HCT116 (cell line): ENCODE measurements at regions not wholly inside any gene's neighbourhood (a gene's known extent, or its start where the extent isn't known, plus 50 kb on each side); places are given as distances from the start of the nearest gene placed in this dataset.

ENCODE experiments used
- ATAC-seq: fragments of 200-7000 bp; cut with Tn5 transposase; 2 replicates; pipeline ENCODE4 v1.9.1; 2020; ENCODE audit warnings: mild to moderate bottlenecking, moderate library complexity
- BruUV-seq: library from RNA; stranded (reverse); fragments of 400-500 nt; replicated peaks from 2 replicates; lab custom pipeline; 2021; lab: Mats Ljungman, UMichigan
- CTCF ChIA-PET: fragments of 300-600 bp; sonication (Branson Sonifier 250); formaldehyde crosslinking; loops from one replicate; lab custom pipeline; 2021; ENCODE audit warnings: antibody characterized with exemption; lab: Charles Lee
- POLR2A ChIA-PET: fragments of 300-600, 350-600 bp; sonication (Branson Sonifier 250); formaldehyde crosslinking; loops from one replicate; lab custom pipeline; 2021; ENCODE audit warnings: antibody characterized with exemption; lab: Charles Lee
- RAD21 ChIA-PET, 2 experiments: fragments of 300-600 bp; sonication (Branson Sonifier 250); formaldehyde crosslinking; loops; one replicate each; lab custom pipeline; 2023; ENCODE audit warnings: low total read pairs in 2 of 2; ENCODE audit not compliant: uncharacterized antibody in 2 of 2, unreplicated experiment in 2 of 2, low non-redundant PET in 1 of 2; lab: Charles Lee
- DNase-seq: peaks from one replicate; pipeline ENCODE4 v3.0.0-alpha.2; 2010; ENCODE audit warnings: low read depth, low spot score
- H2AFZ ChIP-seq: fragments of 200-600 bp; shearing (Covaris generic), sonication (generic); 2 replicates; pipeline ENCODE4 v1.6.1; 2017; ENCODE audit warnings: low read depth, mixed run types, mixed read lengths, antibody characterized with exemption, low read length; ENCODE audit not compliant: poor library complexity, severe bottlenecking
- H3K27ac ChIP-seq: 2 replicates; pipeline ENCODE4 v1.5.1; 2012; ENCODE audit warnings: low read depth, low read length
- H3K27me3 ChIP-seq: fragments of 200-600 bp; sonication (generic); 2 replicates; pipeline ENCODE4 v1.6.1; 2016; ENCODE audit warnings: mixed run types, low read length, mixed read lengths; ENCODE audit not compliant: insufficient read depth
- H3K36me3 ChIP-seq, 2 experiments: fragments of 200-500 bp in 1 of 2; fragments of 200-600 bp in 1 of 2; sonication (Bioruptor generic) in 1 of 2; sonication (generic) in 1 of 2; 2 replicates each; pipeline versions ENCODE4 v1.5.1 to v1.6.1; 2014 to 2016; ENCODE audit warnings: low read length in 2 of 2, inconsistent platforms in 1 of 2, mixed read lengths in 1 of 2, mixed run types in 1 of 2; ENCODE audit not compliant: insufficient read depth in 2 of 2, control insufficient read depth in 1 of 2
- H3K4me1 ChIP-seq, 2 experiments: fragments of 200-600 bp in 1 of 2; sonication (generic) in 1 of 2; 2 replicates each; pipeline versions ENCODE4 v1.5.1 to v1.6.1; 2012 to 2017; ENCODE audit warnings: low read length in 2 of 2, inconsistent platforms in 1 of 2, mild to moderate bottlenecking in 1 of 2, mixed read lengths in 1 of 2, mixed run types in 1 of 2, moderate library complexity in 1 of 2; ENCODE audit not compliant: insufficient read depth in 2 of 2, control insufficient read depth in 1 of 2
- H3K4me2 ChIP-seq: fragments of 200-600 bp; sonication (generic); 2 replicates; pipeline ENCODE4 v1.6.1; 2017; ENCODE audit warnings: mixed run types, low read length, mixed read lengths
- H3K4me3 ChIP-seq, 2 experiments: fragments of 200-600 bp in 1 of 2; sonication (generic) in 1 of 2; replicated peaks in 1 of 2; 2 replicates each; pipeline ENCODE4 v1.5.1; 2011 to 2016; ENCODE audit warnings: low read length in 2 of 2, control low read depth in 1 of 2, low read depth in 1 of 2, mild to moderate bottlenecking in 1 of 2, mixed read lengths in 1 of 2, mixed run types in 1 of 2
- H3K79me2 ChIP-seq: fragments of 200-600 bp; sonication (generic); 2 replicates; pipeline ENCODE4 v1.6.1; 2017; ENCODE audit warnings: mild to moderate bottlenecking, mixed run types, low read length, moderate library complexity, mixed read lengths; ENCODE audit not compliant: insufficient read depth
- H3K9ac ChIP-seq: fragments of 200-600 bp; sonication (generic); 2 replicates; pipeline ENCODE4 v1.6.1; 2016; ENCODE audit warnings: low read length, mixed read lengths
- H3K9me2 ChIP-seq: fragments of 200-600 bp; sonication (generic), shearing (Covaris generic); 2 replicates; pipeline ENCODE4 v1.6.1; 2017; ENCODE audit warnings: mixed run types, mild to moderate bottlenecking, moderate library complexity; ENCODE audit not compliant: insufficient read depth
- H3K9me3 ChIP-seq, 2 experiments: fragments of 200-500 bp in 1 of 2; fragments of 200-600 bp in 1 of 2; sonication (Bioruptor generic) in 1 of 2; sonication (generic) in 1 of 2; 2 replicates each; pipeline ENCODE4 v1.6.1; 2014 to 2017; ENCODE audit warnings: low read length in 2 of 2, mixed read lengths in 2 of 2, inconsistent platforms in 1 of 2, low read depth in 1 of 2, mild to moderate bottlenecking in 1 of 2, mixed run types in 1 of 2, moderate library complexity in 1 of 2; ENCODE audit not compliant: control insufficient read depth in 1 of 2, insufficient read depth in 1 of 2
- H4K20me1 ChIP-seq: fragments of 200-600 bp; sonication (generic), shearing (Covaris generic); 2 replicates; pipeline ENCODE4 v1.6.1; 2017; ENCODE audit warnings: mixed run types, mild to moderate bottlenecking, moderate library complexity; ENCODE audit not compliant: insufficient read depth
- ATF3 ChIP-seq: IDR thresholded peaks from 2 replicates; pipeline ENCODE4 v1.6.1; 2012
- CTCF ChIP-seq, 3 experiments: fragments of 200-600 bp in 1 of 3; sonication (generic) in 1 of 3; IDR thresholded peaks in 2 of 3; conservative IDR thresholded peaks in 1 of 3; 2 replicates each; pipeline ENCODE4 v1.5.1; 2012 to 2017; ENCODE audit warnings: low read depth in 2 of 3, low read length in 2 of 3, antibody characterized with exemption in 1 of 3, borderline replicate concordance in 1 of 3, control low read depth in 1 of 3, mild to moderate bottlenecking in 1 of 3, mixed read lengths in 1 of 3, mixed run types in 1 of 3, moderate library complexity in 1 of 3; ENCODE audit not compliant: insufficient read depth in 1 of 3
- EGR1 ChIP-seq: IDR thresholded peaks from 2 replicates; pipeline ENCODE4 v1.6.1; 2012; ENCODE audit warnings: low read depth
- FOSL1 ChIP-seq: IDR thresholded peaks from 2 replicates; pipeline ENCODE4 v1.6.1; 2012; ENCODE audit warnings: low read depth
- POLR2AphosphoS5 ChIP-seq: IDR thresholded peaks from 2 replicates; pipeline ENCODE4 v1.6.1; 2011; ENCODE audit warnings: mild to moderate bottlenecking, low read depth, low read length, moderate library complexity
- REST ChIP-seq: IDR thresholded peaks from 2 replicates; pipeline ENCODE4 v1.6.1; 2012; ENCODE audit warnings: low read depth
- SP1 ChIP-seq: IDR thresholded peaks from 2 replicates; pipeline ENCODE4 v1.6.1; 2012; ENCODE audit warnings: low read depth
- TCF7L2 ChIP-seq: IDR thresholded peaks from 2 replicates; pipeline ENCODE4 v1.7.0; 2011; ENCODE audit warnings: borderline replicate concordance, inconsistent platforms; ENCODE audit not compliant: insufficient read depth, insufficient read length; ENCODE audit errors: extremely low read depth
- intact Hi-C: fragments of 100-400 bp; cut with micrococcal nuclease; formaldehyde crosslinking; loops from 2 replicates; pipeline ENCODE4 v1.10.0; 2022

GRCh38 chr13:40168425-40169166 lies 497.8 kb downstream of the FOXO1 start:
- H3K4me2 ChIP-seq: no peak overlapping the region
- BruUV-seq: no TSS peak
- H3K4me1 ChIP-seq: peaks cover 2 to 23% of the 10 kb centered on the region in 2 experiments; a peak in 2 of 4 replicates
- H3K9me3 ChIP-seq: no peaks in the 10 kb centered on the region
- ChIA-PET POLR2A (no interaction called here), CTCF (no interaction called here), RAD21 (no interaction called here)
- H3K4me3 ChIP-seq: no peak overlapping the region
- H3K9ac ChIP-seq: no peak overlapping the region
- ATAC-seq (no peak), DNase-seq (no peak)
- H4K20me1 ChIP-seq: no peaks in the 10 kb centered on the region
- H3K27me3 ChIP-seq: no peaks in the 10 kb centered on the region
- intact Hi-C loops: no loop called here
- no peak overlapping the region for H3K27ac ChIP-seq
- TF ChIP-seq TCF7L2 (no peak), REST (no peak)
- H3K79me2 ChIP-seq: no peaks in the 10 kb centered on the region
- H3K9me2 ChIP-seq: no peaks in the 10 kb centered on the region
- H2AFZ ChIP-seq: no peak overlapping the region
- no peaks in the 10 kb centered on the region for H3K36me3 ChIP-seq

DNA sequence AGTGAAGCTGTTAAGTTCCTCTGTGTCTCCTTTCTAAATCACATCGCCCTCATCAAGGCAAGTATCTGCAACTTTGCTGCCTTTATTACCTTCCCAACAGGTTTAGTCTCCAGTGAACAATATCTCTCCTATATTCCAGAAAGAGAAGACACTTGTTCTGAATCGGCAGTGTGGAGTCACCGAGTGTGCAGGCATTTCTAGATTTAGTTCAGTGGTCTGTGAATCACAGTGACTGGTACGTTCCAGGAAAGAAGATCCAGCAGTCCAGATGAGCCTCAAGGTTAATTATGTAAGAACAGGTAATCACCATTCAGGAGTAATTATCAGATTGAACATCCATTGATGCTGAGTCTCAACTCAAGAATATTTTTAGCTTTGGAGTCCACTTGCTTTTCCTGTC lies 497.0 kb downstream of the FOXO1 start:
- H3K9ac ChIP-seq: no peak overlapping the region
- DNase-seq (no peak), ATAC-seq (no peak)
- RAD21 ChIA-PET: no interaction called here
- H3K4me2 ChIP-seq: no peak overlapping the region
- no peaks in the 10 kb centered on the region for H4K20me1 ChIP-seq
- no peaks in the 10 kb centered on the region for H3K9me3 ChIP-seq
- H2AFZ ChIP-seq: no peak overlapping the region
- H3K9me2 ChIP-seq: no peaks in the 10 kb centered on the region
- peaks cover 0 to 14% of the 10 kb centered on the region in 2 experiments; a peak in 2 of 4 replicates for H3K4me1 ChIP-seq
- intact Hi-C loops: no loop called here
- no peaks in the 10 kb centered on the region for H3K36me3 ChIP-seq
- H3K4me3 ChIP-seq: no peak overlapping the region
- no peaks in the 10 kb centered on the region for H3K79me2 ChIP-seq
- BruUV-seq: no TSS peak
- no peak overlapping the region for H3K27ac ChIP-seq
- CTCF ChIA-PET: no interaction called here
- POLR2A ChIA-PET: no interaction called here
- no peaks in the 10 kb centered on the region for H3K27me3 ChIP-seq
- TF ChIP-seq EGR1 (no peak), POLR2AphosphoS5 (no peak), CTCF (IDR thresholded peaks at IDR 0.05 in 2 of 3, conservative IDR thresholded peaks at IDR 0.05 in 1 of 3; ENCODE audit: borderline replicate concordance in 1 of 3, insufficient read depth in 1 of 3, low read depth in 2 of 3, low read length in 2 of 3) (no peak), REST (no peak), FOSL1 (no peak), ATF3 (no peak), SP1 (no peak)
